Trophoblast cell (in vitro differentiated cells and primary cell): ENCODE measurements at regions not wholly inside any gene's neighbourhood (a gene's known extent, or its start where the extent isn't known, plus 50 kb on each side); places are given as distances from the start of the nearest gene placed in this dataset.

ENCODE experiments used
- DNase-seq, 2 donors: peaks; one replicate each; pipeline ENCODE4 v3.0.0-alpha.2; 2016
- H2AFZ ChIP-seq: 2 replicates; pipeline ENCODE4 v1.6.1; 2013; ENCODE audit warnings: low read length, moderate library complexity, mild to moderate bottlenecking; ENCODE audit not compliant: insufficient read depth, poor library complexity
- H2AK5ac ChIP-seq: 2 replicates; pipeline ENCODE4 v1.6.1; 2013; ENCODE audit warnings: mild to moderate bottlenecking, low read length
- H2BK120ac ChIP-seq: 2 replicates; pipeline ENCODE4 v1.6.1; 2013; ENCODE audit warnings: low read length, mild to moderate bottlenecking, moderate library complexity; ENCODE audit not compliant: insufficient read depth, poor library complexity
- H2BK12ac ChIP-seq: 2 replicates; pipeline ENCODE4 v1.6.1; 2013; ENCODE audit warnings: mild to moderate bottlenecking, low read length, moderate library complexity
- H2BK5ac ChIP-seq: 2 replicates; pipeline ENCODE4 v1.6.1; 2013; ENCODE audit warnings: low read length, low read depth, moderate library complexity, mild to moderate bottlenecking; ENCODE audit not compliant: poor library complexity
- H3K14ac ChIP-seq: 2 replicates; pipeline ENCODE4 v1.6.1; 2013; ENCODE audit warnings: mild to moderate bottlenecking, low read length
- H3K18ac ChIP-seq: 2 replicates; pipeline ENCODE4 v1.6.1; 2013; ENCODE audit warnings: mild to moderate bottlenecking, low read length
- H3K23ac ChIP-seq: 2 replicates; pipeline ENCODE4 v1.6.1; 2013; ENCODE audit warnings: low read length
- H3K27ac ChIP-seq: 2 replicates; pipeline ENCODE4 v1.5.1; 2013; ENCODE audit warnings: low read depth, mild to moderate bottlenecking, inconsistent platforms, low read length, moderate library complexity
- H3K27me3 ChIP-seq: 2 replicates; pipeline ENCODE4 v1.6.1; 2013; ENCODE audit warnings: inconsistent platforms, mild to moderate bottlenecking, low read length, moderate library complexity; ENCODE audit not compliant: insufficient read depth
- H3K36me3 ChIP-seq, 2 experiments: 1 replicate in 1 of 2; 2 replicates in 1 of 2; pipeline ENCODE4 v1.6.1; 2013; ENCODE audit warnings: low read length in 2 of 2, mild to moderate bottlenecking in 2 of 2, moderate library complexity in 1 of 2; ENCODE audit not compliant: insufficient read depth in 2 of 2, control insufficient read depth in 1 of 2
- H3K4ac ChIP-seq: 2 replicates; pipeline ENCODE4 v1.6.1; 2013; ENCODE audit warnings: low read depth, mild to moderate bottlenecking, low read length, moderate library complexity
- H3K4me1 ChIP-seq, 2 experiments: 1 replicate in 1 of 2; 2 replicates in 1 of 2; pipeline ENCODE4 v1.6.1; 2013; ENCODE audit warnings: low read length in 2 of 2, mild to moderate bottlenecking in 2 of 2, moderate library complexity in 1 of 2; ENCODE audit not compliant: insufficient read depth in 2 of 2, control insufficient read depth in 1 of 2
- H3K4me2 ChIP-seq: 2 replicates; pipeline ENCODE4 v1.6.1; 2013; ENCODE audit warnings: inconsistent platforms, mild to moderate bottlenecking, low read length, moderate library complexity
- H3K4me3 ChIP-seq: 2 replicates; pipeline ENCODE4 v1.5.1; 2013; ENCODE audit warnings: mild to moderate bottlenecking, low read depth, low read length, inconsistent platforms
- H3K79me1 ChIP-seq: one replicate; pipeline ENCODE4 v1.6.1; 2013; ENCODE audit warnings: low read length
- H3K79me2 ChIP-seq: 2 replicates; pipeline ENCODE4 v1.6.1; 2013; ENCODE audit warnings: low read length, mild to moderate bottlenecking; ENCODE audit not compliant: control insufficient read depth, insufficient read depth, poor library complexity
- H3K9ac ChIP-seq: 2 replicates; pipeline ENCODE4 v1.6.1; 2013; ENCODE audit warnings: mild to moderate bottlenecking, low read length
- H3K9me3 ChIP-seq: 2 replicates; pipeline ENCODE4 v1.6.1; 2013; ENCODE audit warnings: low read depth, mild to moderate bottlenecking, control low read depth, inconsistent platforms, low read length; ENCODE audit not compliant: insufficient read depth
- H4K12ac ChIP-seq: 2 replicates; pipeline ENCODE4 v1.6.1; 2013; ENCODE audit warnings: low read depth, mild to moderate bottlenecking, low read length, moderate library complexity
- H4K8ac ChIP-seq: 2 replicates; pipeline ENCODE4 v1.6.1; 2013; ENCODE audit warnings: low read depth, mild to moderate bottlenecking, low read length, moderate library complexity
- H4K91ac ChIP-seq: one replicate; pipeline ENCODE4 v1.6.1; 2013; ENCODE audit warnings: low read depth, mild to moderate bottlenecking, low read length, moderate library complexity
- WGBS: extraction: QIAGEN DNeasy Blood & Tissue Kit; methylation state at CpG from one replicate; pipeline ENCODE4 v1.1.7; 2013; ENCODE audit warnings: missing lambda C conversion rate; ENCODE audit not compliant: insufficient read length, insufficient coverage; ENCODE audit errors: extremely low coverage; 5-methylcytosine and 5-hydroxymethylcytosine counted together

- no peaks in the 10 kb centered on the region for H3K79me1 ChIP-seq
- H2AFZ ChIP-seq = no peak overlapping the region
- no peak overlapping the region for H3K14ac ChIP-seq
- DNase-seq = no peak
- H2BK5ac ChIP-seq = no peak overlapping the region
- no peak overlapping the region for H2AK5ac ChIP-seq
- H3K27me3 ChIP-seq = no peaks in the 10 kb centered on the region
- H3K9me3 ChIP-seq = no peaks in the 10 kb centered on the region
- no peaks in the 10 kb centered on the region for H3K36me3 ChIP-seq
- H3K23ac ChIP-seq = no peak overlapping the region
- no peak overlapping the region for H3K27ac ChIP-seq
- no peak overlapping the region for H2BK12ac ChIP-seq
- H3K4me2 ChIP-seq = no peak overlapping the region
- no peak overlapping the region for H2BK120ac ChIP-seq
- H4K12ac ChIP-seq = no peak overlapping the region
- no peak overlapping the region for H4K8ac ChIP-seq
- WGBS = no CpG with 5 or more reads among the region's 2 CpGs
- no peaks in the 10 kb centered on the region for H3K79me2 ChIP-seq
- H3K18ac ChIP-seq = no peak overlapping the region
- no peak overlapping the region for H3K4ac ChIP-seq
- no peak overlapping the region for H4K91ac ChIP-seq
- H3K4me1 ChIP-seq = no peaks in the 10 kb centered on the region
- no peak overlapping the region for H3K9ac ChIP-seq
- no peak overlapping the region for H3K4me3 ChIP-seq
Measured at GRCh38 chr3:151612115-151612514, 121.6 kb upstream of the AADACL2 start.

- no peak for DNase-seq
- Histone ChIP-seq H3K79me1 (no peaks in the 10 kb centered on the region), H3K23ac (no peak overlapping the region), H4K91ac (no peak overlapping the region), H3K4me3 (no peak overlapping the region), H3K4me1 (no peaks in the 10 kb centered on the region), H2AK5ac (no peak overlapping the region), H2BK5ac (no peak overlapping the region), H3K4me2 (no peak overlapping the region), H2AFZ (no peak overlapping the region), H2BK120ac (no peak overlapping the region), H3K9me3 (no peaks in the 10 kb centered on the region), H3K4ac (no peak overlapping the region), H4K8ac (no peak overlapping the region), H3K27me3 (no peaks in the 10 kb centered on the region), H3K36me3 (no peaks in the 10 kb centered on the region), H2BK12ac (no peak overlapping the region), H3K27ac (no peak overlapping the region), H4K12ac (no peak overlapping the region), H3K18ac (no peak overlapping the region), H3K79me2 (no peaks in the 10 kb centered on the region), H3K9ac (no peak overlapping the region), H3K14ac (no peak overlapping the region)
- WGBS = no CpG with 5 or more reads among the region's 3 CpGs
Measured at GRCh38 chr3:151611419-151611818, 122.3 kb upstream of the AADACL2 start.

GRCh38 chr3:151609491-151609890, 124.2 kb upstream of the AADACL2 start:
- Histone ChIP-seq H3K4ac (no peak overlapping the region), H2AFZ (no peak overlapping the region), H3K9ac (no peak overlapping the region), H4K91ac (no peak overlapping the region), H3K23ac (no peak overlapping the region), H3K4me1 (no peaks in the 10 kb centered on the region), H3K18ac (no peak overlapping the region), H3K79me1 (no peaks in the 10 kb centered on the region), H3K4me3 (no peak overlapping the region), H2BK12ac (no peak overlapping the region), H3K9me3 (no peaks in the 10 kb centered on the region), H3K14ac (no peak overlapping the region), H2BK120ac (no peak overlapping the region), H3K36me3 (no peaks in the 10 kb centered on the region), H3K79me2 (no peaks in the 10 kb centered on the region), H4K12ac (no peak overlapping the region), H2BK5ac (no peak overlapping the region), H2AK5ac (no peak overlapping the region), H4K8ac (no peak overlapping the region), H3K27me3 (no peaks in the 10 kb centered on the region), H3K4me2 (no peak overlapping the region), H3K27ac (no peak overlapping the region)
- DNase-seq = no peak
- WGBS = no CpG with 5 or more reads among the region's 2 CpGs

- no peaks in the 10 kb centered on the region for H3K27me3 ChIP-seq
- no peak overlapping the region for H3K4me2 ChIP-seq
- no CpG with 5 or more reads among the region's 1 CpG for WGBS
- no peak overlapping the region for H4K12ac ChIP-seq
- no peak overlapping the region for H2BK120ac ChIP-seq
- H3K23ac ChIP-seq = no peak overlapping the region
- H4K8ac ChIP-seq = no peak overlapping the region
- no peaks in the 10 kb centered on the region for H3K79me1 ChIP-seq
- DNase-seq = no peak
- no peak overlapping the region for H3K4me3 ChIP-seq
- no peak overlapping the region for H2AK5ac ChIP-seq
- H3K79me2 ChIP-seq = no peaks in the 10 kb centered on the region
- no peak overlapping the region for H3K18ac ChIP-seq
- H3K27ac ChIP-seq = no peak overlapping the region
- no peaks in the 10 kb centered on the region for H3K4me1 ChIP-seq
- H3K4ac ChIP-seq = no peak overlapping the region
- H4K91ac ChIP-seq = no peak overlapping the region
- H2BK5ac ChIP-seq = no peak overlapping the region
- H3K14ac ChIP-seq = no peak overlapping the region
- H2BK12ac ChIP-seq = no peak overlapping the region
- no peaks in the 10 kb centered on the region for H3K9me3 ChIP-seq
- H3K9ac ChIP-seq = no peak overlapping the region
- no peaks in the 10 kb centered on the region for H3K36me3 ChIP-seq
- no peak overlapping the region for H2AFZ ChIP-seq
Measured at GRCh38 chr3:151604891-151605290, 128.8 kb upstream of the AADACL2 start.

- Histone ChIP-seq H4K91ac (no peak overlapping the region), H4K8ac (no peak overlapping the region), H3K4me3 (no peak overlapping the region), H3K27me3 (no peaks in the 10 kb centered on the region), H3K14ac (no peak overlapping the region), H2AFZ (no peak overlapping the region), H3K9me3 (no peaks in the 10 kb centered on the region), H3K79me1 (no peaks in the 10 kb centered on the region), H2BK12ac (no peak overlapping the region), H2AK5ac (no peak overlapping the region), H3K4me1 (no peaks in the 10 kb centered on the region), H3K27ac (no peak overlapping the region), H3K79me2 (no peaks in the 10 kb centered on the region), H4K12ac (no peak overlapping the region), H2BK120ac (no peak overlapping the region), H3K23ac (no peak overlapping the region), H2BK5ac (no peak overlapping the region), H3K9ac (no peak overlapping the region), H3K4ac (no peak overlapping the region), H3K4me2 (no peak overlapping the region), H3K18ac (no peak overlapping the region), H3K36me3 (no peaks in the 10 kb centered on the region)
- DNase-seq = no peak
Measured at GRCh38 chr3:151600783-151601182, 132.9 kb upstream of the AADACL2 start.
